NCI-H2107 treated with DMSO at 0.1 percent for 48 hours (cell line): ENCODE measurements at regions not wholly inside any gene's neighbourhood (a gene's known extent, or its start where the extent isn't known, plus 50 kb on each side); places are given as distances from the start of the nearest gene placed in this dataset.

Experiments used
- DNase-seq: peaks from one replicate; lab custom pipeline; 2025; ENCODE audit not compliant: unreplicated experiment; lab: John Stamatoyannopoulos, UW

DNA sequence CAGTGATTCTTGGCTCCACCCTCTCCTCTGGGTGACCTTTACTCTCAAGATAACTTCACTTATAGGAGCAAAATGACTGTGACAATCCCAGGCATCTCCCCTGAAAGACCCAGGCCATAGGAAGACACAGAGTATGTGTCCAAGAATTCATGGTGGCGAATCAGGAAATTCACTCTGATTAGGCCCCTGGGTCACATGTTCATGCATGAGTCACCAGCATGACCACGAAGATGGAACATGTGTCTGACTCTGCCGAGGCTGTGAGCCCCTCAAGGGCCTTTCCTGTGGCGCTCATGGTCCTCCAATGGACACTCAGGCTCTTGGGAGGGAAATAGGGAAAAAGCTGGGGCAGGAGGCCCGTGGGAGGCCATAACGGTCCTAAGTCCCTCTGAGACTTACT is 74.0 kb upstream of the TEX51 start:
- no peak for DNase-seq

DNA sequence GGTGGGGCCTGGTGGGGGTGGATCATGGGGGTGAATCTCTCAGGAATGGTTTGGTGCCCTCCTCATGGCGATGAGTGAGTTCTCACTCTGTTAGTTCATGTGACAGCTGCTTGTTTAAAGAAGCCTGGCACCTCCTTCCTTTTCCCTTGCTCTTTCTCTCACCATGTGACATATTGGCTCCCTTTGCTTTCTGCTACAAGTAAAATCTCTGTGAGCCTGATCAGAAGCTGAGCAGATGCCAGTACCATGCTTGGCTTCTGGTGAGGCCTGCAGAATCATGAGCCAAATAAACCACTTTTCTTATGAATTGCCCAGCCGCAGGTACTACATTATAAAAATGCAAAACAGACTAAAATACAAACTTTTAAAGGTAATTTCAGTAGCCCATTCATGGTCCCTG is 73.4 kb upstream of the TEX51 start:
- no peak for DNase-seq

- no peak for DNase-seq
Observed at GRCh38 chr2:126826491-126826890, 72.2 kb upstream of the TEX51 start.

- DNase-seq = no peak
Observed at GRCh38 chr2:126827371-126827770, 71.3 kb upstream of the TEX51 start.

DNA sequence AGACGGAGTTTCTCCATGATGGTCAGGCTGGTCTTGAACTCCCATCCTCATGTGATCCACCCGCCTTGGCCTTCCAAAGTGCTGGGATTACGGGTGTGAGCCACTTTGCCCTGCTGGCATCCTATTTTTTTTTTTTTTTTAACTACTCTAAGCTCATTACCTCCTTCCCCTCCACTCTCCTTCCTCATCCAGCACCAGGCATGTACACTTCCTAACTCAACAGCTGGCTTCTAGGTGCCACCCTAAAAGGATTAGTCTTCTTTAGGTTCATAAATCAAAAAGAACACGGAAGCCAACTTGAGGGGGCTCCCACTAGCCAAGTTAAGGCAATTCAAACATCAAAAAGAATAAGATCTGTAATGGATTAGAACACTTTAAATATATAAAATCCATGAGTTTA is 70.6 kb upstream of the TEX51 start:
- no peak for DNase-seq

DNA sequence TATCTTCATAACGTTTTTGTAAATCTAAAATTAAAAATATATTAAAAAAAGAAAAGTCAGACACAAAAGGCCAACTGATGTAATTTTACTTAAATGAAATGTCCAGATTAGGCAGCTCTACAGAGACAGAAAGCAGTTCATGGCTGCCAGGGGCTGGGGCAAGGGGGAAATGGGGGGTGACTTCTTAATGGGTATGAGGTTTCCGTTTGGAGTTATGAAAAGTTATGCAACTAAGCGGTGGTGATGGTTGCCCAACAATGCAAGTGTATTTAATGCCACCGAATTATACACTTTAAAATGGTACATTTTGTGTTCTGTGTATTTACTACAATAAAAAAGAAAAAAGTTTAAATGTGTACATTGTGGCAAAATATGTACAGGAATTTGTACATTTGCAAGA is 70.2 kb upstream of the TEX51 start:
- DNase-seq = no peak

DNA sequence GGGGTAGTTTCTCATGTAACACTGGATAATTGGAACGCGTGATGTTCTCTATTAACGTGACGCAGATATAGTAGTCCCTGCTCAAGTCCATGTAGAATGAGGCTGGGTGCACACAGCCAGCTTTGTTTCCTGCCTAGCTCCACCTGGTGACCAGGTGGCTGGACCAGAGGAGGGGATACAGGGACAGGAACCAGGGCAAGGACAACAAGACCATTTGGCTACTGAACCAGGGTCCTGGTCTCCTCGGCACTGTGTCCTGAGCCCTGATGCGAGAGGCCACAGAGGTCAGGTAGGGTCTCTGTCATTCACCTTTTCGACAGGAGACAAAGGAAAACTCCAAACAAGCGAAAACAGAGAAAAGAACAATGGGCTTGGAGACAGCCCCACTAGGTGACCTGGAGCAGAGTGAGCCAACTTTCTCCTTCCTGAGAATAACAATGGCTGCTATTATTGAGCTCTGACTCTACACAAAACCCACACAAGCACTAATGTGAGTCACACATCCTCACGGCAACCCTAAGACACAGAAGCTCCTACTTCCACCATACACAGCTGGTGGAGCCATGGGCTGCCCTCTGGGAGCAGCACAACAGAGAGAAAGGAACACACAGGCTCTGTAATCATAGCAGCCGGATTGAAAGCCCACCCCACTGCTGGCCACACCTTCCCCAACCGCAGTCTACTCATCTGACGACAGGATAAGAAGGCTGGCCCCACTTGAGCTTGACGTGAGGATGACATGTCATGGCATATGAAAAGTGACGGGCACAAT is 67.3 kb upstream of the TEX51 start:
- DNase-seq = no peak

DNA sequence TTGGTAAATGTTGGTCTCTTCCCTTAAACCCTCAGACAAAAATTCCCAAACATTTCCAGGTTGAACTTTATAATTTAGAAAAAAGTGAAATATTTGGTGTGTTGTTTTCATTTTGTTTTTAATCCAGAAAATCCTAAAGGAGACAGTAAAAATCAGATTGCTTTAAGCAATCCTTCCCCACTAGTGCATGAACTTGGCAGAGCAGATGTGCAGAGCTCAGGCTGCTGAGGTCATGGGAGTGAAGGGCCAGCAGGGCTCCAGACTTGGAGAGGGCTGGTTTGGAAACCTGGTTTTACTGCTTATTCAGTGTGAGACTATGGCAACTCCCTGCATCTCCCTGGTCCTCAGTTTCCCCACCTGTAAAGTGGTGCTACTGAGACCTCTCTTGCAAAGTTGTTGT is 66.7 kb upstream of the TEX51 start:
- DNase-seq = no peak

DNA sequence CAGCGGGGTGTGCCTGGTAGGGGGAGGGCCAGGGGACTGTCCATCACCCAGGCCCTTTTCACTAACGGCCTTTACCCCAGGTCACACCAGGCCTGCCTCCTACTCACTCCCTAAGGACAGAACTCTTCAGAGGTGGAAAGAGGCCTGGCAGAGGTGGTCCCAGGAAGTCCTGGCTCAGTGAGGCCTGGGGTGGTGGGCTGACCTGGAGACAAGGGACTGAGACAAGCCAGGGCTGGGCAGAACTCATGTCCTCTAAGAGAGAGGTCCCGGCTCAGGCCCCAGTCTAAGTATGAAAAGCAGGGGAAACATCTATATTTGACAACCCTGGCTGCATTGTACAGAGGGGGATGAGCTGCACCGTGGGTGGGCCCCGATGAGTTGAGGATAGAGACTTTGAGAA is 65.9 kb upstream of the TEX51 start:
- no peak for DNase-seq

DNA sequence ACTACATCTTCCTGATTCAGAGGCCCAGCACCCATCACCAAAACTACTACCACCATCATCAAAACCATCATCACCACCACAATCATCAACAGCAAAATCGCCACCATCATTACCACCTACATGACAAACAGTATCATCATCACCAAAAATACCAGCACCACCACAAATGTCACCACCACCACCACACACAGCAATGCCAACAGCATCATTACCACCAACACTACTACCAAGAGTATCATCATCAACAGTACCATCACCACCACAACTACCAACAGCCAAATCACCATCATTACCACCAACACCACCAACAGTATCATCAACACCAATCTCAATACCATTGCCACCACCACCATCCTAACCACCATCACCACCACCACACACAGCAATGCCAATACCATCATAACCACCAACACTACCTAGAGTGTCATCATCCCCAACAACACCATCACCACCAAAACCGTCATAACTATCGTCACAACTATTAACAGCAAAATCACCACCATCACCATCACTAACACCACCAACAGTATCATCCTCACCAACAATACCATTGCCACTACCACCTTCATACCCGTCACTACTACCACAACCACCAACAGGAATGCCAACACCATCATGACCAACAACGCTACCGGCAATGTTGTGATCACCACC is 64.6 kb upstream of the TEX51 start:
- no peak for DNase-seq

- DNase-seq = no peak
Observed at GRCh38 chr2:126835261-126835660, 63.4 kb upstream of the TEX51 start.

DNA sequence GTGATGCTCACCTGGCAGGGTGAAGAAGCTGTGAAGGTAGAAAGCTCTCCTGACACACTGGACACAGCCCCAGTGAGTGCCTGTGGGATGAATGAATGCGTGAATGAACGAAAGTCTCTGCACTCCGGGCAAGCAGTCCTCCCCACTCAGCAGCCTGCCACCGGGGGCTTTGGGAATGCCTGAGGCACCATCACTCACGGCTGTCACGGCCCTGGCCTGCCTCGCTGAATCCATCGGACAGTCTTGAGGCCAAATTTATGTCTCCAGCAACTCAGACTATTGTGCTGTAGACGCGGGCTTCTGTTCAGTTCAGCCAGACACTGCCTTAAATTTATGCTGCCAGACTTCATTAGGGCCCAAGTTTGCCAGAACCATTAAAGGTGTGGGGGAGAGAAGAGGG is 62.9 kb upstream of the TEX51 start:
- no peak for DNase-seq

GRCh38 chr2:126836761-126837679 is 61.7 kb upstream of the TEX51 start:
- no peak for DNase-seq

- no peak for DNase-seq
Observed at GRCh38 chr2:126837966-126838715, 60.5 kb upstream of the TEX51 start.

GRCh38 chr2:126838716-126838985 is 60.0 kb upstream of the TEX51 start:
- DNase-seq = no peak

DNA sequence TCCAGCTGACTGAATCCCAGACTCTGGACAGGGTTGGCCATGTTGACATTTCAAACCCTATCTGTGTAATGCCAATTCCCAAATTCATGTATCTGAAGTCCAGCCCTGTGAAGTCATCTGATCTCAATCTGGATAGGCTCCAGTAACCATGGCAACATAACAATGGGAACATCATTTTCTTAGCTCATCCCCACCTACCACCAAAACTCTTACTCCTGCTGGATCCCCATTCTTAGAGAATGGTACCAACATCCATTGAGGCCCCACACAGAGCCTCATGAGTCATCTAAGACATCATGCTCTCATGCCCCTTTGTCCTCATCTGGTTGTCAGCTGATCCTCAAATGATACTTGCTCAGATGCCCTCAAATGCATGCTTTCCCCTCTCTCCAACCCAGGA is 58.9 kb upstream of the TEX51 start:
- no peak for DNase-seq

- no peak for DNase-seq
Observed at GRCh38 chr2:126843081-126843480, 55.6 kb upstream of the TEX51 start.

DNA sequence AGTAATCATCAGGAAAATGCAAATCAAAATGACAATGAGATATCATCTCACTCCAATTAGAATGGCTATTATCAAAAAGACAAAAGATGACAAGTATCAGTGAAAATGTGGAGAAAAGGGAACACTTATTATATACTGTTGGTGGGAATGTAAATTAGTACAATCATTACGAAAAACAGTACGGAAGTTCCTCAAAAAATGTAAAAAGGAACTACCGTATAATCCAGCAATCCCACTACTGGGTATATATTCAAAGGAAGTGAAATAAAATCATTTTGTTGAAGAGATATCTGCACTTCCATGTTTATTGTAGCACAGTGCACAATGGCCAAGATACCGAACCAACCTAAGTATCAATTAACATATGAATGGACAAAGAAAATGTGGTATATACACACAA is 52.4 kb upstream of the TEX51 start:
- no peak for DNase-seq
